DMS114 treated with DMSO at 0.1 percent for 48 hours (cell line): ENCODE measurements at regions not wholly inside any gene's neighbourhood (a gene's known extent, or its start where the extent isn't known, plus 50 kb on each side); places are given as distances from the start of the nearest gene placed in this dataset.

Experiments
- DNase-seq: peaks from one replicate; lab custom pipeline; 2025; ENCODE audit not compliant: unreplicated experiment; lab: John Stamatoyannopoulos, UW

DNA sequence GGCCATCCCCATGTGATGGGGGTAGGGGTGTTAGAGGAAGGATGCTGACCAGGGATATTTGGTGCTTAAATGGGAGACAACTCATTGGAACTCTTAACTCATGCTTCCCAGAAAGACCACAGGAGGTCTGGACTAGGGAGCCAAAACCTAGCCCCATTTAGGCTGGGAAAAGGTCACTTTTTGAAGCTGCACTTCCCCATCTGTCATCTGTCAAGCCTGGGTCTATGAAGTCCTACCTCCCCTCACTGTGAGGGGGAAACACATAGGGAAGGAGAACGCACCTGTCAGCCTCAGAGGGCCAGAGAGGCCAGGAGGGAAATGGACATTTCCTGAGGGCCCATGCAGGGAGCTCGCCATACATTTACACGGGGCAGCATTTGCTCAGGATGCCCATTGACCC is 321.0 kb downstream of the BCL11B start:
- DNase-seq, result no peak

DNA sequence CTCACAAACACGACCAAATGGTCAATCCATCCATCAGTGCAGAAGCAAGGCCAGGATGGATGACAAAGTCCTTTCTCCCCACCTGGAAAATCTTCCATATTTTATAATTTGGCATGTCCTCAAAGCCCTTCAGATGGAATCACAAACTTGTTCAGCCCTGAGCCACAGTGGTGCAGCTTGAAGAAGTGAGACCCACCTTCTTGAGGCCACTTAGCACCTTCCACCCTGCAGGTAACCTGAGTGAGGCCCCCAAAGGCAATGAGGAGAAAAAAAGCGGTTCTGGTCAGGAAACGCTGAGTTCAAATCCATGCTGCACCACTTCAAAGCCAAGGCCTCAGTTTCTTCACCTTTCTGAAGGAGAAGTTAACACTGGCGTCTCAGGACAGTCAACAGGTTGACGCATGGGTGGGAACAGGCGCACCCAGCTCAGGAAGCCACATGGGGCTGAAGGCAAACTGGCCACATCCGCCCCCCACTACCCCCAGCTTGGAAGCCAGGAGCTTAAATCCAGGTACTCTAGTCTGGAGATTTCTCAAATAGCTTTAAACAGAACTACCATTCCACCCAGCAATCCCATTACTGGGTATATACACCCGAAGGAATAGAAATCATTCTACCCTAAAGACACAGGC is 320.4 kb downstream of the BCL11B start:
- DNase-seq, result no peak

DNA sequence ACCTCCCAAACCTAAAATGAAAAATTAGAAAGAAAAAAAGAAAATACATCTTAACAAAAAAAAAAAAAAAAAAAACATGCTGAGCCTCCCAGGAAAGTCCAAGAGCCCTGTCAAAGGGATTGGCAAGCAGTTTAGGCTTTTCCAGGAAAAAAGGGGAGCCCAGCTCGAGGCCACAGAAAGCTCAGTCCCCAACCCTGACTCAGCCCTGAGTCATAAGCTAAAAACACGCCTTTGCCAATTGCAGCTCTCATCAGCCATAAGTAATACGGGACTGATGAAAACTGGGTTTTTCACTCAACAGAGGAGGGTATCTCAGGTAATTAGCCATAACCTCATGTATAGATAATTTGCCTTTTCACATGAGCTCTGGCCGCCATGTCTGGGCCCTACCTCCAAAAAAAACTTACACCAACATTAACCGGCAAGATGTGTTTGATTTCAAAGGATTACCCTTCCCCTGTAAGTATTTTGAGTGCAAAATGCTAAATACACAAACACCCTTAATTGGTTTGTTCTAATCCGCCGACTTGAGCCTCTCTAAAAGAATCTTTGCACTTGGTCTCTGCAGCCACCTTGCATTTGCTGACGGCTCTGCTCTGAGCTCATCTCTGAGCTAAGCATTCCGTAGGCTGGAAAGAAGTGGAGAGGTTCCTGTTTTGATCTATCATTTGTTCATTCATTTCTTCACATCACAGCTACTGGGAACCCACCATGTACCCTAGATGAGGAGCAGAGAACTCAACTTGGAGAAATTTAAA is 319.2 kb downstream of the BCL11B start:
- no peak for DNase-seq

DNA sequence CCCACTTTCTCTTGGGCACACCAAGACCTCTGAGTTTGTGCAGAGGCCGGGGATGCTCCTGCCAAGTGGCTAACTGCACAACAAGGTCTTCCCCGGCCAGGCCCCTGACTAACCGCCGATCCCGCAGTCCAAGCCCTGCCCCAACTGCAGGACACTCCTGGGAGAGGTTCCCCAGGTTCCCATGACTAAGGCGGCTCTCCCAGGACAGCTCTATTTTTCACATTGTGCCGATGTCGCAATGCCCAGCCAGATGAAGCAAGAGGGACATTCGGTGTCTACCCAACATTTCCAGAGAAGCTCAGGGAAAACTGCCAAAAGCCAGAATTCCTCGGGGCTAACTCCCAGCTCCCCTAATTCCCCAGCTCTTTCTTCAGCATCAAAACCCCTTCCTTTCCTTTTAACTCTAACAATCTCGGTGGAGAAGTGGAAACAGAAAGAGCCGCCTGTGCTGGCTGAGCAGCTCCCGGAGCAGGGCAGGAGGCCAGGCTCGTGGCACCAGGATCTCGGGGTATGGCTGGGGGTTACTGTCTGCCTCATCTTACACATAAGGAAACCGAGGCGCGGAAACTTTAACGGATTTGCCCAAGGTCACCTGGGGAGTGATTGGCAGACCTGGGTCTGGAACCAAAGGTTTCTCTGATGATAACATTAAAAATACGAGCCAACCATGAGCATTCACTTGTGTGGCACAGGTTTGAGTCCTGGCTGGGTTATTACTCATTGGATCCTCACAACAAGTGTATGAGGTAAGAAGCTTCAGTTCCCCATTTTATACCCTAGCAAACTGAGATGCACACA is 318.2 kb downstream of the BCL11B start:
- no peak for DNase-seq

DNA sequence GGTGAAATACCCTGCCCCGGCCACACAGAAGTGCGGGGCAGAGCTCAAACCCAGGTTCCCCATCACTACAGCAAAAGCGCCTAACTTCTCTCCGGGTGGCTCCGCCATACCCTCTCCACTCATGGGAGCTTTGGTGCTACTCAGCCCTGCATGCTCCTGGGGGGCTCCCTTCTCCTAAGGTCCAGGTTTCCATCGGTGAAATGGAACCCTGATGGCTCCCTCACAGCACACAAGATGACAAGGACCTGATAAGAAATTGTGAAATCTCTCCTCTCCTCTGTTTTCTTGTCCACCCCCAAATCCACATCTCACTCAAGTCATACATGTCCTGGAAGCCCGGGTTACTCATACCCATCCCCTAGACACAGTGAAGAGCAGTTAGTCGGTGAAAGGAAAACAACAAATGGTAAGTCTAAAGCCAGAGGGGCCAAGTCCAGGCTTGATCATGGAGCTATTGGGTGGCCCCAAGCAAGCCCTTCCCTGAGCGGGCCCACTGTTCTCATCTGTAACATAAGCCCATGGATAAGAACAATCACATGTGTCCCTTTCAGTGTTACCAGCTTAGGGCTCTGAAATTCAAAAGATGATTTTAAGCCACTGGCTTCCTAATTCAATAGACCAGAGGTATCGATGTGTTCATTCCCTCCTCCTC is 317.5 kb downstream of the BCL11B start:
- no peak for DNase-seq

DNA sequence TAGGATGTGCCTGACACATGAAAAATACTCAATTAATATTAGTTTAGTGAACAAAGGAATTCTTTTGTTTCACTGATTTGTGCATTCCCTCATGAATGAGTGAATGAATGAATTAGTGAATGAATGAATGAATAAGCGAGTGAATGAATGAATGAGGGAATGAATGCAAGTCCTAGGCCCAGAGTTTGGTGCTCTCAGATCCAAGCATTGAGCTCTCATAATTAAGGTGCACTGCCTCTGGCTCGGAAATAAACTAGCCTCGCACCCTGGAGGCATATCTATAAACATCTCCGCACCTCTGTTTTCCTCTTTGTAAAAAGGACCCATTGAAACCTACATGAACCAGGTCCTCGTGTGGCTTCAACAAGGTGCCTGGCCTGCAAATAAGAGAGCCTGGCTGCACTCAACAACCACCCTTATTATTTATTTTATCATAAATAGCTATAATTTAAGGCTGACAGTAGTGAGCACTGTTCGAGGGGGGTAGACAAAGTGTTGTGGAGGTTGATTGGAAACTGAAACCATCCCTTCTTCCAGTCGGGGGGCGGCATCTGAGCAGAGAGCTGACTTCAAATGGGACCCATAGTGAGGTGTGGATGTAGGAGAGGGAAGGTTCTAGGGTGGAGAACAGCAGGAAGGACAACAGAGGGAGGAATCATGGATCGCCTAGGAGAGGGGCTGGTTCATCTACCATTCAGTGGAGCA is 316.8 kb downstream of the BCL11B start:
- no peak for DNase-seq

DNA sequence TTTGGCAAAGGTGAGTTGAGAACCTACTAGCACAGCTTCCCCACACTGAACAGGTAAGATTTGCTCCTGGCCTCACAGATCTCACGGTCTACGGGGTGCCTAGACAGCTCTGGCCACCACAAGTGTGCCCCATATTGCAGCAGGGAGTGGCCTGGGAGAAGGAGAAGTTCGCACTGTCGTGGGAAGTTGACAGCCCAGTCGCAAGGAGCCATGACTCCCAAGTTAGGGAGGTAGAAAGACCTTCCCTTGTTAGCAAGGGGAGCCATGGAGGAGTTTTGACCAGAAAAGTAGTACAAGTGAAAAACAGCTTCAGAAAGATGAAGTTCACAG is 316.3 kb downstream of the BCL11B start:
- DNase-seq, result no peak

DNA sequence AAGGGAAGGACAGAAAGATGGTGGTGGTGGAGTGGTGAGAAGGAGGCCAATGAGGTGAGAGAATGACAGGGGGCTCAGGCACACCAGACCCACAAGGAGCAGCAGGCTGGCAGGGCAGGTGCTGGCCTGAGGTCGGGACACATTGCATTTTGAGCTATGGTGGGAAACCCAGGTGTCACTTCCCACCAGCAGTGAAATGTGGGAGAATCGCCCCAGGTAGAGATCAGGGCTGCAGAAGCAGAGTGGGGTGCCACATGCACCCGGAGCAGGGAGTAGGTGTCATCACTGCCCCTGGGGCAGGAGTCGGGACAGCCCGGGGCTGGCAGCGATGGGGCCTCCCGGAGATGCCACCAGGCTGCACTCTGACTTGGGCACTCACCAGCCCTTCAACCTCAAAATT is 315.8 kb downstream of the BCL11B start:
- no peak for DNase-seq

DNA sequence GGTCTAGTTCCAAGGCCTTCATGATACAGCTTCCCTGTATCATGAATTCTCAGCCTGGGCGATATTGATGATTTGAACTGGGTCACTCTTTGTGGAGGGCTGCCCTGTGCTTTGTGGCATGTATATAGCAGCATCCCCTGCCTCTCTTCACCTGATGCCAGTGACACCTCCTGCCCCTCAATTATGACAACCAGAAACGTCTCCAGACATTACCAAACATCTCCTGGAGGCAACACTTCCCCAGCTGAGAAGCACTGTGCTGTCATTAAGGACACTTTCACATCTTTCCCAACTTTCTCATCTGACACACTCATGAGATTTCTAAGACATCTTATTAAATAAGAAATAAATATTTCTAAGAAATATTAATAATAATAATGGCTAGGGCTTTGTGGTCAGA is 315.3 kb downstream of the BCL11B start:
- no peak for DNase-seq

DNA sequence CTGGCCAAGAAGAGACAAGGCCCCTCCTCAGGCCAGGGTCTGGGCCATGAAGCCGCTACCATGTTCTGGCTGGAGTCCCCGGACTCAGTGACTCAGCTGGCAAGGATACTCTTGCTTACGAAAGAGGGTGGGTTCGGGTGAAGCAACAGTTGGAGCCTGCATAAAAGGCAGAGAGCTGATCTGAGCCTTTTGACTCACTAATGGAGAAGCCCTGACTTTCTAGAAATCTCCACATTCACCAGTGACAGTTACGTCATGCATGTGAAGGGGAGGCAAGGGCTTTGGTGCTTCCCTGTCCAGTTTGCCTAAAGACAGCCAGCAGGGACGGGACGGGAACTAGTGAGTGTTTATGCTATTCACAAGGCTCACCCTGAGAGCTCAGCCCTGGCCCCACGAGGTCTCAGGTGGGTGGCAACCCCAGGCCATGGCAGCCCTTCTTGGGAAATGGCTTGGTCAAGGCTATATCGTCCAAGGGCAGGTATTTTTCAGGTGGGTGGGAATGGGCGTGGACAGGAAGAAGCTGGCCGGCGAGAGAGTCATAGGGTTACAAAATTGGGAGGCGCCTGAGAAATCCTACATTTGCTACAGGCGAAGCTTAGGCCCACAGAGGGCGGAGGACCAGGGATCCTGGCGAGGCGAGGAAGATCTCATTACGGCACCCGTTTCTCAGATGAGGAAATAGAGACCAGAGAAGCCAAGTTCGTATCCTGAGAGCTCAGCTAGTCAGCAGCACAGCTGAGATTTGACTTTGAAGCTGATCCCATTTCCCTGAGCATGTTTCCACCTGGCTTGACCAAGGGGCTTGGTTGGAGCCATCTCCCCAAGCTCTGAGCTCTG is 314.6 kb downstream of the BCL11B start:
- no peak for DNase-seq

DNA sequence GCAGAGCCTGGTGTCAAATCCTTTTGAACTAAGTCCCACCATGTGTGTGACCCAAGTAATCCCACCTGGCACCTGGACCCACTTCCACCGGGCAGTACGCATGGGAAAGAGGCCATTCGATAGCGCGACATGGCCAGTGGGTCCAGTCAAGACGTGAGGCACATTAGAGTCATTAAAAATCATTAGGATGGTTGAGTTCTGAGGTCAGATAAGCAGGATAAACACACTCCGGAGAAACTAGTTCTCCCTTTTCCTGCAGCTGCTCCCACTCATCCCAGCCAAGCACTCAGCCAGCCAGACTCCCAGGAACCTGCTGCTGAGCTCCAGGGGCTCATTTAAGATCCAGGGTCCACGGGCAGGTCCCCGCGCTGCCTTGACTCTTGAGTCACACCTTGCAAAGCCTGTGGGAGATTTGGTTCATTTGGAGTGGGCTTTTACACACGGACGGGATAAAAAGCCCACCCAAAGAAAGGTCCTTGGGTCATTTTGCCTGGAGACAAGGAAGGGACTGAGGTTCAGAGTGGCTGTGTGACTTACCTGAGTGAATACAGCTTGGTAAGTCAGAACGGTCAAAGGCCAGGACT is 313.9 kb downstream of the BCL11B start:
- no peak for DNase-seq

DNA sequence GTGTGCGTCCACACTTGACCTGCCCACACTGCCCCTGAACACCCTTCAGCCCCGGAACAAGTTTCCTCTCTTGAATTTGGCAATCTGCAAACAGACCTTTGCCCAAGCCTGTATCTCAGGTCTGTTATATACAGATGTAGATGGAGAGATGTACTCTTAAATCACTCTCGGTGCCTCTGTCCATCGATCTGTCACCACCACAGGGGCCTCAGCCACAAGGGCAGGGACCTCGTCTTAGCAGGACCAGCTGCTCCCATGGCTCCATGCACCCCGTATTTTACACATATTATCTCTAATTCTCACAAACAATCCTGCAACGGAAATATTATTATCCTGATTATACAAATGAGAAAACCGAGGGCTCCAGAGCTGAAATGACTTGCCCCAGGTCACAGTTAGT is 313.4 kb downstream of the BCL11B start:
- DNase-seq, result no peak

DNA sequence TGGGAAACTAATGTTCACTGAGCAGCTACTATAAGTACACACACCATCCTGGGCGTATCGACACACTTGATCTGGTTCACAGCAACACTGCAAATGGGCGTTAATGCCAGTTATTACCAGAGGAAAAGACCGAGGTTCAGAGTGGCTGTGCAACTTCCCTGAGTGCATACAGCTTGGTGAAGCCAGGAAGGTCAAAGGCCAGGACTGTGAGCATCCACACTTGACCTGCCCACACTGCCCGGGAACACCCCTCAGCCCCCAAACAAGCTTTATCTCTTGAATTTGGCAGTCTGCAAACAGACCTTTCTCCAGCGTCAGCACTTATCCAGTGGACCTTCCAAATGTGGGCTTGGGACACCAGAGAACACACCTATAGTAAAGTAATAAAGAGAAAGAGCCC is 312.6 kb downstream of the BCL11B start:
- DNase-seq, result no peak

DNA sequence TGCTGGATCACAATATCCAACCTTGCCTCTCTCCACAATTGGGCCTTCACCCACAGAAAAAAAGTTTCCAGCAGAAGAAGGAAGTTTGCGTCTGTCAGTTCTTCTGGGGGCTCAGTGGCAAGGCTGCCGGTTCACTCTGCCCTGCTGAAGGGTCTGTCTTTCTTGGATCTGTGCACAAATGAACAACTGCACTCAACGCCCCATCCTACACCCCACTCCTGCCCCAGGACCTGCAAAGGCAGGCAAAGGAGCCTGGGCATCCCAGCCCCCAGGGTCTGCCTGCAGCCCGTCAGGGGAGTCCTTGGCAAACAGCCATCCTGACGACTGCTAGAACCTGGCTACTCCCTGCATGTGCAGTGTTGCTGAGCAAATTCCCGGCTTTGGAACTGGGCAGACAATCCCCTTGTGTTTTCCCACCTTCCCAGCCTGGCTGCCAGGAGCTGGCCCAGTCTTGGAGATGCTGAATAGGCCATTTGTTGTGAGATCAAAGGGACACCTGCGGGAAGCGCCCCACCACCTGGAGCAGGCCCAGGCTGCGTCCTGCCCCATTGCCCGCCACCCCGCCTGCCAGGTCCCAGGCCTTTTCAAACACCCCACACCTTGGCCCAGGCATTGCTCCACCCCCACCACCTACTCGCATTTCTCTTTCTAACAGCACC is 311.9 kb downstream of the BCL11B start:
- no peak for DNase-seq

DNA sequence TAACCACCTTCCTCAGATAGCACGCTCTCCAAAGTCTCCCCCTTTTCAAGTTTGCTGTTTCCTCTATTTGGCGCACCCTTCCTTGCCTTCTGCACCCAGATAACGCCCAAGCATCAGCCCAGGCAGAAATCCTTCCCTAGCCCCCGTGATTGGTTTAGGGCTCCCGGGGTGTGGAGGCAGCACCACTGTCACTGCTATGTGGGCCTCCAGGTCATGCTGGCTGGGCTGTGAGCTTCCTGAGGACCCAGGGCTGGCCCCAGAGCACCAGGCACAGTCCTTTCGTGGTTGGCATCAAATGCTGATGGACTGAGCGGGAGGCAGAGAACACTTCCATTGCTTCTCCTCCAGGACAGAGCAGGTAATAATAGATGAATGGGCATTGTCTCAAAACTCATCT is 311.4 kb downstream of the BCL11B start:
- no peak for DNase-seq

DNA sequence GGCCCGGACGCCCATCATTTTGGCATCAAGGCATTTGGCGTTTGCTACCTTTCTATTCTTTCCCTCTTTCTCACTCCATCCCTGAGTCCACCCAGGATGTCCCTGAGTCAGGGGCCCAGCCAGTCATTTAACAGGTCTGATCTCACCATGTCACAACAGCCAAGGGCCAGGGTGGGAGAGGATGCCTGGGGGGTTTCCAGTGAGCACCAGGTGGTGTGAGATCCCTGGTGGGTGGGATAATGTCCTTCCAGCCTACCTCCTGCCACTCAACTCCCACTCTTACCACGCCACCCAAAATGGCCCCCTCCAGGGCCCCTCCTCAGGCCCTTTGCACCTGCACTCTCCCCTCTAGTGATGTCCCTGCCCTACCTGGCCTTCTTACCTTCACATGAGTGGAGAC is 310.8 kb downstream of the BCL11B start:
- DNase-seq, result no peak

DNA sequence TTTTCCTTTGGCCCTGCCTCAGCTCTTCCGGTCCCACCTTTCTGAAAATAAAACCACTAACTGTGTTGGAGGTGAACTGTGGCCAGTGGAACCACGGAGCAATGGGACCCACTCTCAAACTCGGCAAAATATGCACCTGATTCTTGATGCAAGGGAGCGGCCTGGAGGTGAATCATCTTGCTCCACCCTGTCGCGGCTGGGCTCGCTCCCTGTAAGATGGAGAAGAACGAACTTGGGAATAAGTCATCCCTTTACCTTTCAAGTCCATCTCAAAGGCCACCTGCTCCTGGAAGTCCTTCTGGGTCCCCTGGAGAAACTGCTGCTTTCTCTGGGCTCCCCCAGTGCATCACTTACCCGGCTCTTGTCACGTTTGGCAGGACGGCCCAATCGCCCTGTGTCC is 309.9 kb downstream of the BCL11B start:
- no peak for DNase-seq

DNA sequence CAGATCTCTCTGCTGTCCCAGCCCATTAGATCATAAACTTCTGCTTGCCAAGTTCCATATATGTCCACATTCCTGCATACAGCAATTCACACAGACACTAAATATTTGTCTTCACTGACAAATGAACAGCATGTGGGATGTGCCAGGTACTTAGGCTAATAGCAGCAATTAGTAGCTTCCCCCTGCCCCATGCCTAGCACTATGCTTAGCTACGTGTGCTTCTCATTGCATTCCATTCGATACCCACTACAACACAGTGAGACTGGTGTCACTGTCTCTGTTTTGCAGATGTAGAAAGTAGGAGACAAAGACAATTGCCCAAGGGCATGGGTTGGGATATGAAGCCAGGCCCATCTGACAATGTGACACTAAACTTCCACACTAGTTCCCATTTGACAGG is 308.4 kb downstream of the BCL11B start:
- DNase-seq, result no peak

DNA sequence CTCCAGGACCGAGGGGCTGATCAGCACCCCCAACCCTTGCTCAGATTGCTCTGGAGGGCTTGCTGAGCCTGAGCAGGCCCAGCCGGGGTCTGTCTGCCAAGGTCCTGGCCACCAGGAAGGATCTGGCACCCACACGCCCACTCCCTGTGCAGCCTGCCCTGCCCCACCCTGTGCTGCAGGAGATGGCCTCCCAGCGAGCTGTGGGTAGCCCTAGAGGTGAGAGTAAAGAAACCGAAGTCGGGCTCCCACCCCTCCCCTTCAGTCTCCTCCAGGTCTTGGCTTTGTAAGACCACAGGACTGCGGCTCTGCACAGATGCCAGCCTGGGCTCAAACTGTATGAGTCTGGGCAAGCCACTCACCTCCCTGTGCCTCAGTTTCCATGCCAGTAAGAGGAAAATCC is 307.8 kb downstream of the BCL11B start:
- DNase-seq, result no peak
